ENCODE measurements at regions not wholly inside any gene's neighbourhood (a gene's known extent, or its start where the extent isn't known, plus 50 kb on each side); places are given as distances from the start of the nearest gene placed in this dataset.
A peak's percentile ranks its signal among the peaks of the same experiment; 100 is the strongest.

- ChIA-PET POLR2A (no interaction called here), CTCF (no interaction called here)
- no peak for DNase-seq (ENCODE audit: low spot score)
- TF ChIP-seq USF1 (CRISPR knock-in tag; IDR thresholded peaks at IDR 0.05) (peak; percentile 53; the same call in 1 of the 2 replicates), ZNF396 (CRISPR knock-in tag; IDR thresholded peaks at IDR 0.05; ENCODE audit: borderline replicate concordance) (no peak), NFATC4 (CRISPR knock-in tag; IDR thresholded peaks at IDR 0.05) (no peak), PREB (CRISPR knock-in tag; IDR thresholded peaks at IDR 0.05; ENCODE audit: borderline replicate concordance) (no peak), NFYB (CRISPR knock-in tag; conservative IDR thresholded peaks at IDR 0.05; ENCODE audit: low read depth) (no peak), USF2 (CRISPR knock-in tag; IDR thresholded peaks at IDR 0.05) (peak; percentile 68), ZNF671 (CRISPR knock-in tag; IDR thresholded peaks at IDR 0.05) (no peak), AR (CRISPR knock-in tag; IDR thresholded peaks at IDR 0.05) (no peak), ZNF425 (CRISPR knock-in tag; conservative IDR thresholded peaks at IDR 0.05) (no peak), ZNF219 (CRISPR knock-in tag; IDR thresholded peaks at IDR 0.05; ENCODE audit: borderline replicate concordance) (no peak), ZNF532 (CRISPR knock-in tag; IDR thresholded peaks at IDR 0.05; ENCODE audit: borderline replicate concordance) (no peak), JAZF1 (CRISPR knock-in tag; IDR thresholded peaks at IDR 0.05) (no peak), TEAD1 (CRISPR knock-in tag; IDR thresholded peaks at IDR 0.05) (no peak), CREB1 (CRISPR knock-in tag; IDR thresholded peaks at IDR 0.05) (no peak), STAT6 (CRISPR knock-in tag; conservative IDR thresholded peaks at IDR 0.05; ENCODE audit: low read depth) (no peak)
- Mint-ChIP-seq H3K27ac (no peak overlapping the region), H3K9me3 (no peaks in the 10 kb centered on the region), H3K36me3 (no peaks in the 10 kb centered on the region), H3K4me3 (no peak overlapping the region), H3K4me1 (no peaks in the 10 kb centered on the region), H3K27me3 (ENCODE audit: low read depth) (no peaks in the 10 kb centered on the region)
- no peak for ATAC-seq
These were observed 206.4 kb upstream of the ZKSCAN2 start for GRCh38 chr16:25464058-25464457.

Data from WTC11 (cell line).